Upper lobe of right lung (tissue), 1 donor: ENCODE measurements at regions not wholly inside any gene's neighbourhood (a gene's known extent, or its start where the extent isn't known, plus 50 kb on each side); places are given as distances from the start of the nearest gene placed in this dataset.

Experiments
- ATAC-seq: fragments of 200-7000 bp; cut with Tn5 transposase; one replicate; pipeline ENCODE4 v1.9.1; 2020; ENCODE audit warnings: mild to moderate bottlenecking, moderate library complexity
- DNase-seq: peaks from one replicate; pipeline ENCODE4 v3.0.0-alpha.2; 2020
- H3K27ac ChIP-seq: fragments of 200-600 bp; one replicate; pipeline ENCODE4 v1.8.0; 2022
- H3K27me3 ChIP-seq: fragments of 200-600 bp; one replicate; pipeline ENCODE4 v1.8.0; 2022; ENCODE audit warnings: mild to moderate bottlenecking
- H3K36me3 ChIP-seq: fragments of 200-600 bp; one replicate; pipeline ENCODE4 v1.8.0; 2022
- H3K4me1 ChIP-seq: fragments of 200-600 bp; one replicate; pipeline ENCODE4 v1.8.0; 2022
- H3K4me3 ChIP-seq: fragments of 200-600 bp; one replicate; pipeline ENCODE4 v1.8.0; 2022; ENCODE audit warnings: mild to moderate bottlenecking
- H3K9me3 ChIP-seq: fragments of 200-600 bp; one replicate; pipeline ENCODE4 v1.8.0; 2022
- intact Hi-C: fragments of 100-400 bp; cut with DNase I; formaldehyde crosslinking; loops from one replicate; pipeline ENCODE4 v1.11.0; 2022
- TF ChIP-seq, protein P1 (sequence below): fragments of 200-600 bp; IDR thresholded peaks from one replicate; pipeline ENCODE4 v1.8.0; 2022; ENCODE audit warnings: antibody characterized with exemption
- donor health status: DM: no; HTN: yes; CAD: no; lungs with severe emphysema.

DNA sequence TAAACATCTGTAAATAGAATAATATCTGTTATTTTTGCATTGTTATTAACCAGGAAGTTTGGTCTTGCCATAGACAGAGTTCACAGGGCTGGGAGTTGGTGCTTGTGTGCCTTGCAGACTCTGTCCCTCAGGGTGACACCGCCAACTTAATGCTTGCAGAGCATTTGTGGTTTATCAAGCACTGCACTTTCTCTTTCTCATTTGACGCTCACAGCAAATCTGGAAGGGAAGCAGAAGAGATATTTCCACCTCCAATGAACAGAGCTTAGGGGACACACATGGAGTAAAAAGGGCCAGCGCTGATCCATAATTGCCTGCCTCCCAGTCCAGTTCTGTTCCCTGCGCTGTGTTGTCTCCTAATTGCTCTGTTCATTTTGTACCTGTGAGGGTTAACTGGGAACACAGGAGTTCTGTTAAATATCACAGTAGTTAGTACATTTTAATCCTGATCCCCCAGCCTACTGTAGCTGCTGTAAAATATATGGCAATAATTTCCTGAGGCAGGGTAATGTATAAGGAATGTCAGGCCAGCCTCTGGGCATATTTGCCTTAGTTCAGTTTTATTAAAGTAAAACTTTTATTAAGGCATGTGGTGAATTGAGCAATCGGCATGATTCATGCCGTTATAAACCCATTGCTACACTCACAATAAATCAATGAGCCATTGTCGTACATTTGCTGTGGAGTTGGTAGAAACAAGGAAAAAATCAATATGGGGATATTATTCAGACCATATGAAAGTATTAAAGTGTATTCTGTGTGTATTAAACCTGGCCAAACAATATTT, 182.5 kb upstream of the OSR1 start:
- Histone ChIP-seq H3K4me3 (no peak overlapping the region), H3K4me1 (no peaks in the 10 kb centered on the region), H3K27ac (no peak overlapping the region), H3K9me3 (no peaks in the 10 kb centered on the region), H3K27me3 (no peaks in the 10 kb centered on the region), H3K36me3 (no peaks in the 10 kb centered on the region)
- TF ChIP-seq, protein P1, sequence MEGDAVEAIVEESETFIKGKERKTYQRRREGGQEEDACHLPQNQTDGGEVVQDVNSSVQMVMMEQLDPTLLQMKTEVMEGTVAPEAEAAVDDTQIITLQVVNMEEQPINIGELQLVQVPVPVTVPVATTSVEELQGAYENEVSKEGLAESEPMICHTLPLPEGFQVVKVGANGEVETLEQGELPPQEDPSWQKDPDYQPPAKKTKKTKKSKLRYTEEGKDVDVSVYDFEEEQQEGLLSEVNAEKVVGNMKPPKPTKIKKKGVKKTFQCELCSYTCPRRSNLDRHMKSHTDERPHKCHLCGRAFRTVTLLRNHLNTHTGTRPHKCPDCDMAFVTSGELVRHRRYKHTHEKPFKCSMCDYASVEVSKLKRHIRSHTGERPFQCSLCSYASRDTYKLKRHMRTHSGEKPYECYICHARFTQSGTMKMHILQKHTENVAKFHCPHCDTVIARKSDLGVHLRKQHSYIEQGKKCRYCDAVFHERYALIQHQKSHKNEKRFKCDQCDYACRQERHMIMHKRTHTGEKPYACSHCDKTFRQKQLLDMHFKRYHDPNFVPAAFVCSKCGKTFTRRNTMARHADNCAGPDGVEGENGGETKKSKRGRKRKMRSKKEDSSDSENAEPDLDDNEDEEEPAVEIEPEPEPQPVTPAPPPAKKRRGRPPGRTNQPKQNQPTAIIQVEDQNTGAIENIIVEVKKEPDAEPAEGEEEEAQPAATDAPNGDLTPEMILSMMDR: no peak
- intact Hi-C loops: no loop called here
- ATAC-seq: no peak
- no peak for DNase-seq

DNA sequence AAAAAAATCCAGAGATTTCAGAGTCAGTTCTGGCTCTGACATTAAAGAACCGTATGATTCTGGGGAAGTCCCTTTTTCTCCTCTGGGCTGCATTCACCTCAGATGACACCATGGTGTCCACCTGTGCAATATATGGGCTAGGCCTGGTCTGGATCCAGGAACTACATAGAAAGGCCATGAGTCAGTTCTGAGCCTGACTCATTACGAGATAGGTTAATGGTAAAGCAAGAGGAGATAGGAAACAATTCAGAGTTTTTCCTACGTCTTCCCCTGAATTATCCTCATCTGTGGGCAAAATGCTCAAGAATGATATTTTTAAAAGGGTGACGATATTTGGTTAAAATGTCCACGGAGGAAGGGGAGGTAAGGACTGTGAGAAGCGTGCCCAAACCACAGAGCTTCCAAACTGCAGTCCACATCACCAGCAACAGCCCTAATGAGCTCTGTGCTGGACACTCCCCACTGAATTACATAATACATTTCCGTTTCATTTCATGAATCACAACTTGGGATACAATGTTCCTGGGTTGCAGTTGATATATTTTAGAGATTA, 180.1 kb upstream of the OSR1 start:
- intact Hi-C loops: no loop called here
- Histone ChIP-seq H3K4me1 (no peaks in the 10 kb centered on the region), H3K27ac (no peak overlapping the region), H3K27me3 (no peaks in the 10 kb centered on the region), H3K9me3 (no peaks in the 10 kb centered on the region), H3K4me3 (no peak overlapping the region), H3K36me3 (no peaks in the 10 kb centered on the region)
- TF ChIP-seq, protein P1: no peak
- ATAC-seq: no peak
- DNase-seq: no peak

DNA sequence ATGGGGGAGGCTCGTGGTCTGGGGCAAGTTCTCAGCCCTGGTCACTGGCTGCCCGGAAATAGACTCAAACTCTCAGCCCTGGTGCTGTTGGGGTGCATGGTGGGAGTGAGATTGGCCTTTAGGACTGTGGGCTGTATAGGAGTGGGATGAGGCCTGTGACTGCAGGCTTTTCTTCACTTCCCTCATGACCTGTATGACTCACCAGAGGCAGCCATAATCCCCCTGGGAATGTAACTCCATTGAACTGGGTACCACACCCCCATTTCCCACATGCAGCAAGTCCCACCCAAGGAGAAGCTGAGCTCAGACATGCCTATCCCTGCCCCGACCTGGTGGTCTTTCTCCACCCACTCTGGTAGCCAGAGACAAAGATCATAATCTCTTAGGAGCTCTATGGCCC, 177.7 kb upstream of the OSR1 start:
- no peaks in the 10 kb centered on the region for H3K9me3 ChIP-seq
- DNase-seq: no peak

DNA sequence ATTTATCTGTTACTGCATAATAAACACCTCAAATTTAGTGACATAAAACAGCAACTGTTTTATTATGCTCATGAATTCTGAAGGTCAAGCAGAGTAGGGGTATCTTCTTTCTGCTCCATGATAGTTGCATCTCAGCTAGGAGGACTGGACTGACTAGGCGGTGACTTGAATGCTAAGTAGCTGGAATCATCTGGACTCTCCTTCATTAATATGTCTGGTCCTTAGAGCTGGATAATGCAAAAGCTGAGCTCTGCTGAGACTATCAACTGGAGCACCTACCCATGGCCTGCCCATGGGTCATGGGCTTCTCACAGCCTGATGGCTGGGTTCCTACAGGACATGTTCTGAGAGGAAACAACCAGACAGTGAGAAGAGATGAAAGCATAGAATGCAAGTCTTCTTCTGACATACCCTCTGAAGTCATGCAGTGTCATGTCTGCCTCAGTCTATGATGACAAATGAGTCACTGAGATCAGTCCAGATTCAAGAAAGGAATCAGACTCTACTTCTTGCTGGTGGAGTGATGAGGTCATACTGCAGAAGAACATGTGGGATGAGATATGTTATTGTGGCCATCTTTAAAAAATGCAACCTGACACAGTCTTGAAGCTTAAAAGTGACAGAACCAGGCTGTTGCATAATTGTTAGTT, 174.2 kb upstream of the OSR1 start:
- Histone ChIP-seq H3K4me1 (no peaks in the 10 kb centered on the region), H3K36me3 (no peaks in the 10 kb centered on the region), H3K27ac (no peak overlapping the region), H3K9me3 (no peaks in the 10 kb centered on the region), H3K4me3 (no peak overlapping the region), H3K27me3 (no peaks in the 10 kb centered on the region)
- ATAC-seq: no peak
- TF ChIP-seq, protein P1: no peak
- DNase-seq: no peak
- intact Hi-C loops: no loop called here

More for the DNA sequence above, 177.7 kb upstream of the OSR1 start:
- H3K36me3 ChIP-seq: no peaks in the 10 kb centered on the region
- no peaks in the 10 kb centered on the region for H3K27me3 ChIP-seq
- H3K4me3 ChIP-seq: no peak overlapping the region
- no peak overlapping the region for H3K27ac ChIP-seq
- no peaks in the 10 kb centered on the region for H3K4me1 ChIP-seq
- no peak for ATAC-seq
- TF ChIP-seq, protein P1: no peak
- intact Hi-C loops: no loop called here

DNA sequence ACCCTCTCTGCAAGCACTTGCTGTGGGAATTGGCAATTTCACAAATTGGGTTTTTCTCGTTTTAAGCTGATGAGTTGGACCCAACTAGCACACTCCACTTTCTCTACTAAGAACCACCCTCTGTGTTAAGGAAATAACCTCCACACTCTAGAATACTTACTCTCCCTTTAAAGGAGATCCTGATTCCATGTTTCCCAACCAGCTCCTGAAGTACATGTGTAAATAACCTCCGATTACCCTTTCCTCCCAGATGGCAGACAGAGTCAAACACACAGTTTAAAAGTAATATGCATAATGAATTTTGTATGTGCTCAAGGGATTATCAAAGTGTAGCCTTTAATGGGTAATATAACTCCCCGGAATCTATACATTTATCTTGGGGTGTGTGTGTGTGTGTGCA, 171.3 kb upstream of the OSR1 start:
- no peak for DNase-seq
- ATAC-seq: peak; percentile 72
- Histone ChIP-seq H3K36me3 (no peaks in the 10 kb centered on the region), H3K27me3 (no peaks in the 10 kb centered on the region), H3K4me1 (no peaks in the 10 kb centered on the region), H3K27ac (no peak overlapping the region), H3K4me3 (no peak overlapping the region), H3K9me3 (no peaks in the 10 kb centered on the region)
- TF ChIP-seq, protein P1: no peak
- intact Hi-C loops: no loop called here
